Small intestine (tissue), 7 donors: ENCODE measurements at regions not wholly inside any gene's neighbourhood (a gene's known extent, or its start where the extent isn't known, plus 50 kb on each side); places are given as distances from the start of the nearest gene placed in this dataset.
A peak's percentile ranks its signal among the peaks of the same experiment; 100 is the strongest.

Source experiments
- DNase-seq, 2 donors: peaks; one replicate each; pipeline versions ENCODE4 v3.0.0 to v3.0.0-alpha.2; 2013
- FAIRE-seq: peaks from 2 replicates; lab custom pipeline; 2012; peaks lifted over from hg19 to GRCh38; lab: Jason Lieb, UNC
- H3K27ac ChIP-seq, 3 donors: one replicate each; pipeline ENCODE4 v1.5.1; 2013; ENCODE audit warnings: low read length in 2 of 3, mild to moderate bottlenecking in 2 of 3, control low read depth in 1 of 3, inconsistent platforms in 1 of 3, low read depth in 1 of 3, moderate library complexity in 1 of 3
- H3K27me3 ChIP-seq, 3 donors: one replicate each; pipeline ENCODE4 v1.6.1; 2013; ENCODE audit warnings: low read length in 3 of 3, inconsistent platforms in 1 of 3; ENCODE audit not compliant: control insufficient read depth in 3 of 3, insufficient read depth in 3 of 3
- H3K36me3 ChIP-seq, 3 donors: one replicate each; pipeline ENCODE4 v1.6.1; 2013; ENCODE audit warnings: low read length in 3 of 3, inconsistent platforms in 1 of 3, low read depth in 1 of 3, mild to moderate bottlenecking in 1 of 3, moderate library complexity in 1 of 3; ENCODE audit not compliant: control insufficient read depth in 3 of 3, insufficient read depth in 2 of 3
- H3K4me1 ChIP-seq, 3 donors: one replicate each; pipeline ENCODE4 v1.6.1; 2013; ENCODE audit warnings: low read length in 2 of 3, inconsistent platforms in 1 of 3, low read depth in 1 of 3, mild to moderate bottlenecking in 1 of 3, moderate library complexity in 1 of 3; ENCODE audit not compliant: control insufficient read depth in 3 of 3, insufficient read depth in 2 of 3
- H3K4me3 ChIP-seq, 3 donors: one replicate each; pipeline ENCODE4 v1.5.1; 2013; ENCODE audit warnings: low read length in 3 of 3, control low read depth in 1 of 3, inconsistent platforms in 1 of 3, low read depth in 1 of 3, mild to moderate bottlenecking in 1 of 3, moderate library complexity in 1 of 3
- H3K9me3 ChIP-seq, 2 donors: one replicate each; pipeline ENCODE4 v1.6.1; 2013; ENCODE audit warnings: low read depth in 1 of 2, low read length in 1 of 2; ENCODE audit not compliant: control insufficient read depth in 2 of 2, insufficient read depth in 1 of 2
- WGBS, 3 donors: extraction: QIAGEN DNeasy Blood & Tissue Kit; methylation state at CpG; one replicate each; pipeline ENCODE4 v1.1.7; 2013; 5-methylcytosine and 5-hydroxymethylcytosine counted together
- donor health status: healthy with polysubstance abuse.
- donor health status: control.
- donor health status: control.
- donor health status: Bipolar disorder and iron deficiency.
- donor health status: healthy.

DNA sequence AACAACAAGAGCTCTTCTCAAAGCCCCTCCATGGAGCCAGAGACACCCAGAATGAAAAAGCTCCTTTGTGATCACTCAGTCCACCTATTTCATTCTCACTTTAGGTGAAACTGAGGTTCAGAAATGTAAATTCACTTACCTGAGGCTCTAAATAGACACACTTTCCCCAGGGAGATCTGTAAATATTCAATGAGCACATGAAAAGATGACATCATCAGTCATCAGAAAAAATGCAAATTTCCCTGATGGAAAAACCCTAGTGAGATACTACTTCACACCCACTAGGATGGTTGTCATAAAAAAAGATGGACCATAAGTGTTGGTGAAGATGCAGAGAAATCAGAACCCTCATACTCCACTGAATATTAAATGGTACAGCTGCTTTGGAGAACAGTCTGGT is 339.2 kb downstream of the EN1 start:
- H3K4me3 ChIP-seq = no peak overlapping the region
- no peak overlapping the region for H3K27ac ChIP-seq
- FAIRE-seq (no peak), DNase-seq (no peak)
- H3K9me3 ChIP-seq = no peaks in the 10 kb centered on the region
- no peaks in the 10 kb centered on the region for H3K4me1 ChIP-seq
- no peaks in the 10 kb centered on the region for H3K36me3 ChIP-seq
- H3K27me3 ChIP-seq = peaks cover 0 to 4% (median 2%) of the 10 kb centered on the region in 3 donors

DNA sequence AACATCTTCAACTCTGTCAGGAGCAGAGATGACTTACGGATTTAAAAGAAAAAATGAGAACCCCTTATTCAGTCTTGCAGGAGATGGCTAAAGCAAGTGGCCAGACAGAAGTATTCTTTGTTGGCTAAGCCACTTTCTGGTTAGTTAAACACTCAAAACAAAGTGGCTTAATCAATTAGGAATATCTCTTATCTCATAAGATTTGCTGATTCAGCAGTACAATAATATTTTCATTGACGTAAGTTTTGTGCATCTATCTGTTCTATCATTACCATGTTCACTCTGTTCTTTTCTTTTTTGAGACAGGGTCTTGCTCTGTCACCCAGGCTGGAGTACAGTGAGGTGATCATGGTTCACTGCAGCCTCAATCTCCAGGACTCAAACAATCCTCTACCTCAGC is 342.0 kb downstream of the EN1 start:
- DNase-seq = no peak
- H3K4me3 ChIP-seq = no peak overlapping the region
- no peaks in the 10 kb centered on the region for H3K9me3 ChIP-seq
- FAIRE-seq = no peak
- H3K27me3 ChIP-seq = peaks cover 0 to 10% (median 2%) of the 10 kb centered on the region in 3 donors
- no peaks in the 10 kb centered on the region for H3K36me3 ChIP-seq
- no peaks in the 10 kb centered on the region for H3K4me1 ChIP-seq
- H3K27ac ChIP-seq = no peak overlapping the region
- 87 to 90% (median 88%) methylated on average over 2 of the region's 2 CpGs for WGBS, 3 donors

- no peak for DNase-seq
- no peaks in the 10 kb centered on the region for H3K4me1 ChIP-seq
- FAIRE-seq = no peak
- H3K36me3 ChIP-seq = no peaks in the 10 kb centered on the region
- no peak overlapping the region for H3K27ac ChIP-seq
- no peak overlapping the region for H3K4me3 ChIP-seq
- 74 to 82% (median 75%) methylated on average over 2 of the region's 2 CpGs for WGBS, 3 donors
- peaks cover 0 to 6% (median 2%) of the 10 kb centered on the region in 3 donors for H3K27me3 ChIP-seq
- H3K9me3 ChIP-seq = no peaks in the 10 kb centered on the region
These were observed 345.3 kb downstream of the EN1 start for GRCh38 chr2:118502106-118502505.

GRCh38 chr2:118498943-118499342 is 348.5 kb downstream of the EN1 start:
- Histone ChIP-seq H3K27me3 (peaks cover 0 to 11% (median 0%) of the 10 kb centered on the region in 3 donors), H3K27ac (no peak overlapping the region), H3K9me3 (no peaks in the 10 kb centered on the region), H3K4me1 (no peaks in the 10 kb centered on the region), H3K36me3 (no peaks in the 10 kb centered on the region), H3K4me3 (no peak overlapping the region)
- DNase-seq = no peak
- FAIRE-seq = no peak

GRCh38 chr2:118496870-118497611 is 350.4 kb downstream of the EN1 start:
- H3K27me3 ChIP-seq = peaks cover 0 to 11% (median 0%) of the 10 kb centered on the region in 3 donors
- 68 to 77% (median 74%) methylated on average over 7 of the region's 7 CpGs for WGBS, 3 donors
- no peak for DNase-seq
- no peaks in the 10 kb centered on the region for H3K4me1 ChIP-seq
- no peak for FAIRE-seq
- no peaks in the 10 kb centered on the region for H3K36me3 ChIP-seq
- peaks cover 0 to 3% of the 10 kb centered on the region in 2 donors for H3K9me3 ChIP-seq
- no peak overlapping the region for H3K4me3 ChIP-seq
- no peak overlapping the region for H3K27ac ChIP-seq

GRCh38 chr2:118496467-118496866 is 351.0 kb downstream of the EN1 start:
- FAIRE-seq (no peak), DNase-seq (no peak)
- Histone ChIP-seq H3K27me3 (peaks cover 0 to 11% (median 0%) of the 10 kb centered on the region in 3 donors), H3K27ac (no peak overlapping the region), H3K36me3 (no peaks in the 10 kb centered on the region), H3K4me3 (no peak overlapping the region), H3K4me1 (no peaks in the 10 kb centered on the region), H3K9me3 (peaks cover 0 to 3% of the 10 kb centered on the region in 2 donors)
- WGBS, 3 donors = 85 to 93% (median 93%) methylated on average over 5 of the region's 5 CpGs

GRCh38 chr2:118495290-118495689 is 352.2 kb downstream of the EN1 start:
- no peak overlapping the region for H3K4me3 ChIP-seq
- H3K4me1 ChIP-seq = no peaks in the 10 kb centered on the region
- peaks cover 0 to 3% of the 10 kb centered on the region in 2 donors for H3K9me3 ChIP-seq
- no peak overlapping the region for H3K27ac ChIP-seq
- no peak for DNase-seq
- peaks cover 0 to 10% (median 0%) of the 10 kb centered on the region in 3 donors for H3K27me3 ChIP-seq
- FAIRE-seq = no peak
- no peaks in the 10 kb centered on the region for H3K36me3 ChIP-seq
- WGBS, 3 donors = 65 to 83% (median 76%) methylated on average over 4 of the region's 4 CpGs

- Histone ChIP-seq H3K27ac (no peak overlapping the region), H3K9me3 (peaks cover 0 to 3% of the 10 kb centered on the region in 2 donors), H3K36me3 (no peaks in the 10 kb centered on the region), H3K27me3 (peaks cover 0 to 13% (median 0%) of the 10 kb centered on the region in 3 donors), H3K4me1 (no peaks in the 10 kb centered on the region), H3K4me3 (no peak overlapping the region)
- DNase-seq = no peak
- WGBS, 3 donors = 81 to 87% (median 84%) methylated on average over 7 of the region's 7 CpGs
- FAIRE-seq = no peak
These were observed 354.2 kb downstream of the EN1 start for GRCh38 chr2:118493213-118493612.

DNA sequence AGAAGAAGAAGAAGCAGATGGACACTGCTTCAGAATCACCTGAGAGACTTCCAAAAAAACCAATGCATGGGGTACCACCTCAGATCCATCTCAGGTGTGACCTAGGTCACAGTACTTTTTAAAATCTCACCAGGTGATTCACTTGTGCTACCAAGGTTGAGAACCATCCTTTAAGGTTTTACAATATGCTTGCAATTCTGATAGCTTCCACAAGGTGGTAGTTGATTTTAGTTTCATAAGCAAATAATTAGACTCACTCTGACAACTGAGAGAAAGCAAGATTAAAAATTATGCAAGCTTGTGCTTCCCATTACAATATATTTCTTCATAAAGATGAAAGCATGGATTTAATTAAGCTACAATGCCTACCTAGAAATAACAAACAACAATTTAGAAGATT is 355.1 kb downstream of the EN1 start:
- FAIRE-seq (no peak), DNase-seq (peak; percentile 13 to 37)
- Histone ChIP-seq H3K4me3 (no peak overlapping the region), H3K9me3 (peaks cover 0 to 3% of the 10 kb centered on the region in 2 donors), H3K4me1 (no peaks in the 10 kb centered on the region), H3K36me3 (no peaks in the 10 kb centered on the region), H3K27me3 (peaks cover 0 to 13% (median 0%) of the 10 kb centered on the region in 3 donors), H3K27ac (no peak overlapping the region)
